Right renal pelvis (tissue), 4 donors: ENCODE measurements at regions not wholly inside any gene's neighbourhood (a gene's known extent, or its start where the extent isn't known, plus 50 kb on each side); places are given as distances from the start of the nearest gene placed in this dataset.

Experiments
- DNase-seq, 4 donors: peaks; one replicate each; pipeline ENCODE4 v3.0.0-alpha.2; 2013; ENCODE audit warnings: low read depth in 4 of 4, low spot score in 3 of 4, missing footprints in 1 of 4

DNA sequence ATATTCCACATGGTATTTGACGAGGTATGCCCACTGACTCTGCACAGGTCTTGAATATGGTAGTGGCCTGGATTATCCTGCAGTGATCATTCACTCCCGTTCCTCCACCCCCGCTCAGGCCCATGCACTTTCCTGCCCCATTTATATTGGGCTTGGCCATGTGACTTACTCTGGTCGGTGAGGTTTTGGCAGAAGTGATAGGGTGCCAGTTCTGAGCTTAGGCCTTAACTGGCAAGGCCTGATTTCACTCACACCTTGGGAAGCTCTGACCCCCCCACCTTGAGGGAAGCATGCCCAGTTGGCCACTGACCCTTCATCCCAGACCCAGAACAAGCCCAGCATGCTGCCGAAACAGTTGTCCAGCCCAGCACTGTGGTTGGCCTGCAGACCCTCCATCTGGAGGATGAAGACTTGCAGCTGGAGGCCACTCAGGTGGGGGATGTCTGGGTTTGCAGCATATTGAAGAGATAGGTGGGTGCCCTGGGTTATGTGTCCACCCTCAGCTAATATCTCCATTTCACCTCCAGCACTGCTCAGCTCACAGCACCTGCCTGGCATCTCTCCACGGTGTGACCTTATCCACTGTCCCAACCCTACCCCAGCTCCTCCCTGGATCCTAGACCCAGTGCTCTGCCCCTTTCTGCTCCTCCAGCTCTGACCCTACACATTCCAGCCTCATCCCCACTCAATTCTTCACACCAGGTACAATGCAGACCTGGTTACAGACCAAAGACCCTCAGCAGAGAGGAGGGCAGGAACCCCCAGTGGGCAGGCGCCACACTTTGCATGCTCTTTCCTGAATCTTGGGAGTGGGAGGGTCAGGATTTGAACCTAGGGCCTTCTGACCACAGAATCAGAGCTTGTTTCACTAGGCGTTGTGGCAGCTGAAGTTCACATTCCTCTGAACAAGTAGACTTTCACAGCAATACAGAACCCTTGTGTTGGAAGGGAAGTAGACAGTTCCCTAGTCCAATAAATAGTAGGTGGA, 138.1 kb upstream of the CHST15 start:
- DNase-seq, result no peak

DNA sequence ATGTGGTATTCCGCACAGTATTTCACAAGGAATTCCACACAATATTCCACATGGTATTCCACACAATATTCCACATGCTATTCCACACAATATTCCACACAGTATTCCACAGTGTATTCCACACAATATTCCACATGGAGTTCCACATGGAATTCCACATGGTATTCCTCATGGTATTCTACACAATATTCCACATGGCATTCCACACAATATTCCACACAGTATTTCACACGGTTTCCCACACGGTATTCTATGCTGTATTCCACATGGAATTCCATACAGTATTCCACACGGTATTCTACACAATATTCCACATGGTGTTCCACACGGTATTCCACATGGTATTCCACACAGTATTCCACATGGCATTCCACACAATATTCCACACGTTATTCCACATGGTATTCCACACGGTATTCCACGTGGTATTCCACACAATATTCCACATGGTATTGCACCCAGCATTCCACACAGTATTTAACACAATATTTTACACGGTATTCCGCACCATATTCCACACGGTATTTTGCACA, 137.3 kb upstream of the CHST15 start:
- no peak for DNase-seq

DNA sequence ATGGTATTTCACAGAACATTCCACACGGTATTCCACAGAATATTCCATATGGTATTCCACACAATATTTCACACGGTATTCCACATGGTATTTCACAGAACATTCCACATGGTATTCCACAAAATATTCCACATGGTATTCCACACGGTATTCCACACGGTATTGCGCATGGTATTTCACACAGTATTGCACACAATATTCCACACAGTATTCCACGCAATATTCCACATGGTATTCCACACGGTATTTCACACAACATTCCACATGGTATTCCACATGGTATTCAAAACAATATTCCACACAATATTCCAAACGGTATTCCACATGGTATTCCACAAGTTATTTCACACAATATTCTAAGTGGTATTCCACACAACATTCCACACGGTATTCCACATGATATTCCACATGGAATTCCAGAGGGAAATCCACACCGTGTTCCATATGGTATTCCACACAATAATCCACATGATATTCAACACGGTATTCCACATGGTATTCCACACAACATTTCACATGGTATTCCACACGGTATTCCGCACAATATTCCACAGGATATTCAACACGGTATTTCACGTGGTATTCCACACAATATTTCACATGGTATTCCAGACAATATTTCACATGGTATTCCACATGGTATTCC, 136.7 kb upstream of the CHST15 start:
- DNase-seq, result no peak

DNA sequence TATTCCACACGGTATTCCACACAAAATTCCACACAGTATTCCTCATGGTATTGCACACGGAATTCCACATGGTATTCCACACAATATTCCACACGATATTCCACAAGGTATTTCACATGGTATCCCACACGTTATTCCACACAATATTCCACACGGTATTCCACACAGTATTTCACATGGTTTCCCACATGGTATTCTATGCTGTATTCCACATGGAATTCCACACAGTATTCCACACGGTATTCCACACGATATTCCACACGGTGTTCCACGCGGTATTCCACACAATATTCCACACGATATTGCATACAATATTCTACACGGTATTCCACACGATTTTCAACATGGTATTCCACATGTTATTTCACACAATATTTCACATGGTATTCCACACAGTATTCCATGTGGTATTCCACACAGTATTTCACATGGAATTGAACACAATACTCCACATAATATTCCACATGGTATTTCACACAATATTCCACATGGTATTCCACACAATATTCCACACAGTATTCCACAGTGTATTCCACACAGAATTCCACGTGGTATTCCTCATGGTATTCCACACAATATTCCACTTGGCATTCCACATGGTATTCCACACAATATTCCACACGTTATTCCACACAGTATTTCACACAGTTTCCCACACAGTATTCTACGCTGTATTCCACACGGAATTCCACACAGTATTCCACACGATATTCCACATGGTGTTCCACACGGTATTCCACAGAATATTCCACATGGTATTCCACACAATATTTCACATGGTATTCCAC, 136.0 kb upstream of the CHST15 start:
- DNase-seq, result no peak

DNA sequence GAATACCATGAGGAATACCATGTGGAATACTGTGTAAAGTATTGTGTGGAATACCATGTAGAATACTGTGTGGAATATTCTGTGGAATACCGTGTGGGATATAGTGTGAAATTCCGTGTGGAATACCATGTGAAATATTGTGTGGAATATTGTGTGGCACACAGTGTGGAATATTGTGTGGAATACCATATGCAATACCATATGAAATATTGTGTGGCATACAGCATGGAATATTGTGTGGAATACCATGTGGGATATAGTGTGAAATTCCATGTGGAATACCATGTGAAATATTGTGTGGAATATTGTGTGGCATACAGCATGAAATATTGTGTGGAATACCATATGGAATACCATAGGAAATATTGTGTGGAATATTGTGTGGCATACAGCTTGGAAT, 135.1 kb upstream of the CHST15 start:
- DNase-seq, result no peak

DNA sequence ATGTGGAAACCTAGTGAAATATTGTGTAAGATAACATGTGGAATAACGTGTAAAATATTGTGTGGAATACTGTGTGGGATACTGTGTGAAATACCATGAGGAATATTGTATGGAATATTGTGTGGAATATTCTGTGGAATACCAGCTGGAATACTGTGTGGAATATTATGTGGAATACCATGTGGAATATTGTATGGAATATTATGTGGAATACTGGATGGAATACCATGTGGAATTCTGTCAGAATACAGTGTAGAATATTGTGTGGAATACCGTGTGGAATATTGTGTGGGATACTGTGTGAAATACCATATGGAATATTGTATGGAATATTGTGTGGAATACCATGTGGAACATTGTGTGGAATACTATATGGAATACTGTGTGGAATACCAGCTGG, 134.6 kb upstream of the CHST15 start:
- no peak for DNase-seq

DNA sequence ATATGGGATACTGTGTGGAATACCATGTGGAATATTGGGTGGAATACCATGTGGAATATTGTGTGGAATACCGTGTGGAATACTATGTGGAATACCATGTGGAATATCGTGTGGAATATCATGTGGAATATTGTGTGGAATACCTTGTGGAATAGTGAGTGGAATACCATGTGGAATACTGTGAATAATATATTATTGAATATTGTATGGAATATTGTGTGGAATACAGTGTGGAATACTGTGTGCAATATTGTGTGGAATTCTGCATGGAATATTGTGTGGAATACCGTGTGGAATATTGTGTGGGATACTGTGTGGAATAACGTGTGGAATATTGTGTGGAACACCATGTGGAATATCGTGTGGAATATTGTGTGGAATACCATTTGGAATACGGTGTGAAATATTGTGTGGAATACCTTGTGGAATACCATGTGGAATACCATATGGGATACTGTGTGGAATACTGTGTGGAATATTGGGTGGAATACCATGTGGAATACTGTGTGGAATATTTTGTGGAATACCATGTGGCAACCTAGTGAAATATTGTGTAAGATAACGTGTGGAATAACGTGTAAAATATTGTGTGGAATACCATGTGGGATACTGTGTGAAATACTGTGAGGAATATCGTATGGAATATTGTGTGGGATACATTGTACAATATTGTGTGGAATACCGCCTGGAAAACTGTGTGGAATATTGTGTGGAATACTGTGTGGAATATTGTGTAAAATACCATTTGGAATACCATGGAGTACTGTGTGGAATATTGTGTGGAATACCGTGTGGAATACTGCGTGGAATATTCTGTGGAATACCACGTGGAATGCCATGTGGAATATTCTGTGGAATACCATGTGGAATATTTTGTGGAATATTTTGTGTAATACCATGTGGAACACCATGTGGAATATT, 133.9 kb upstream of the CHST15 start:
- no peak for DNase-seq

DNA sequence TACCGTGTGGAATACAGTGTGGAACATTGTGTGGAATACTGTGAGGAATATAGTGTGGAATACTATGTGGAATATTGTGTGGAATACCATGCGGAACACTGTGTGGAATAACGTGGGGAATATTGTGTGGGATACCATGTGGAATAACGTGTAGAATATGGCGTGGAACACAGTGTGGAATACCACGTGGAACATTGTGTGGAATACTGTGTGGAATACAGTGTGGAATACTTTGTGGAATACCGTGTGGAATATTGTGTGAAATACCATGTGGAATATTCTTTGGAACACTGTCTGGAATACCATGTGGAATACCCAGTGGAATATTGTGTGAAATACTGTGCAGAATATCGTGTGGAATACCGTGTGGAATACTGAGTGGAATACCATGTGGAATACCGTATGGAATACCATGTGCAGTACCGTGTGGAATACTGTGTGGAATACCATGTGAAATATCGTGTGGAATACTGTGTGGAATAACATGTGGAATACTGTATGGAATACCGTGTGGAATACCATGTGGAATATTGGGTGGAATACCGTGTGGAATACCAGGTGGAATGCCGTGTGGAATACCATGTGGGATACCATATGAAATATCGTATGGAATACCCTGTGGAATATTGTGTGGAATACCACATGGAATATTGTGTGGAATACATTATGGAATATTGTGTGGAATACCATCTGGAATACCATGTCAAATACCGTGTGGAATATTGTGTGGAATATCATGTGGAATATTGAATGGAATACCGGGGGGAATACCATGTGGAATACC, 133.1 kb upstream of the CHST15 start:
- no peak for DNase-seq

DNA sequence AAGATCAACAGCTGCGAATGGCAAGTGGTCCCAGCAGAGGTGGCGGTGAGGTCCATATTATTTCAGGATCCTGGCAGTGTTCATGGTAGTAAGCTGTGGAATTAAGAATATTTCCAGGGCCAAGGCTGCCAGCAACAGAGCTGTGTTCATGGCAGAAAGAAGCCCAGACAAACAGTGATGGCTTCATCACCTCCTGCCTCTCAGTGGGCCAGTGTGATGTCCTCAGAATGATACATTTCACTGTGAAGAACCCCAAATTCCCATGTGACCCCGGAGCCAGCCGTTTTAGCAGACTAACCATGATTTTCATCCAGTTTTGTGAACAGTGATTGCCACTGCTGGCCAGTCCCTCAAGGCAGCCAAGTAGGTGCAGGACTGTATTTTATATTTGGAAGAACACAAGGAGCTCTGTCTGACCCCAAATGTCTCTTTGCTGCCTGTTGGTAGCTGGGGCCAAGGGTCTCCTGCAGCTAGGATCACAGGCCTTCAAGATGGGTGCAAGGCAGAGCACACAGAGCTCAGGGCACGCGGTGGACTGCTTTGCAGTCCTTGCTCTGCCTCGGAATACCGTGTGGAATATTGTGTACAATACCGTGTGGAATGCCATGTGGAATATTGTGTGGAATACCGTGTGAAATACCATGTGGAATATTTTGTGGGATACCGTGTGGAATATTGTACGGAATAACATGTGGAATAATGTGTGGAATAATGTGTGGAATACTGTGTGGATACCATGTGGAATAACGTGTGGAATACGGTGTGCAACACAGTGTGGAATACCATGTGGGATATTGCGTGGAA, 132.3 kb upstream of the CHST15 start:
- no peak for DNase-seq

DNA sequence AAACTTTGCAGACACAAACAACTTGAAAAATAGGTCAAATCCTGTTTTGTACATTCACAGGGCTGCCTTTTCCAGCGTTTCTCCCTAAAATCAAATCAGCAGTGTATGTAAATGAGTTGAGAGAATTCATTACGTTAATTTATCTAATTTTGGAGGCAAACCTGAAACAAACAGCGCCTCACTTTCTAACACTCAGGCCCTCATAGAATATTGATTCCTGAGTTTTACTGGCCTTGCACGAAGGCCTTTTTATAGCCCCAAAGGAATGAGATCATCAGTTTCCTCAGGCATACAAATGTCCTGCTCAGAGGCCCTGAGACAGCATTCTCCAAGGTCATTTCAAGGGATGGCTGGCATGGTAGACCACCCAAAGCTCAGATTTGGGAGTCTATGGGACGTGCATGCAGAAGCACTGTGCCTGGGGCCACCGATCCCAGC, 131.7 kb upstream of the CHST15 start:
- DNase-seq, result no peak

DNA sequence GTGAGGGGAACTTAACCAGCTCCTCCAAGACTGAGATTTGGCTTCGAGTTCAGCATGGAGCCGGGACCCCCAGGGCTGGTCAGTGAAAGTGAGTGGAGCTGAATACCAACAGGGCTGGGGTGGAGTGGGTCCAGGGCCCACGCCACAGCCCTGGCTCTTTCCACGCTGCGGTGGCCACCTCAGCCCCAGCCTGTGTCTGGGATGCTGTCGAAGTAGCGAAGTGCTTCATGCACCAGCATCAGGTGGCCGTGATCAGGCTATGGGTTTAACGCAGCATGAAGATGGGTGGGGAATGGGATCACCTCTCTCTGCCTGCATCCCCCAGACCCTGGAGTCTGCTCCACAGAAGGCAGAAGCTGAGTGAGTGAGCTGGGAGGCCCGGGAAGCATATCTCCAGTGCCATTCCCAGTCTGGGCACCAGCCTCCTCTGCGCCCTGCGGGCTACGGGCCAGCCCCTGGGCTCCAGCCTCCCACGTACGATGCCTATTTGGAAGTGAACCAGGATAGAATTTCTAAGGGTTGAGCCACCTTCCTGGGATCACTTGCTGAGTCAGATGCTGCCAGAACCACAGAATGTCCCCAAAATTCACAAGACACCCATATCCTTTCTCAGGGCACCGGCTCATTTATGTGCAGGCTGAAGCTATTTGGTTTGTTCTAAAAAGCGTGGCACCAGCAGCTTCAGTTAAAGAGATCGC, 131.1 kb upstream of the CHST15 start:
- DNase-seq, result no peak

DNA sequence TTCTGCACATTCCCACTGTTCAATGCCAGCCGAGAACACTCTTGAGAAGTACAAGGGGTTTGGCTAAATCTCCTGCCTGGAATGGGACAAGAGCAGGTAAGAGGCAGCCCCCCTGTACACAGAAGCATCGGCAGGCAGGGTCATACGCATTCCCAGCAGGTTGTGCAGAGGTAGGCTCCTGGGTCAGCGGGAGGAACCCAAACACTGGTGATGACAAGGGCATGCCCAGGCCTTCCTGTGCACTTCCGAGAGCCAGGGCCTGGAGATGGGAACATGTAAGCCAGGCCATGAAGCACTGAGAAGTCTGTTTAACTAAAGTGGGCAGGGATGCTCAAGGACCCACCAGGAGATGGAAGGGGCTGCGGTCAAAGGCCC, 130.3 kb upstream of the CHST15 start:
- no peak for DNase-seq

DNA sequence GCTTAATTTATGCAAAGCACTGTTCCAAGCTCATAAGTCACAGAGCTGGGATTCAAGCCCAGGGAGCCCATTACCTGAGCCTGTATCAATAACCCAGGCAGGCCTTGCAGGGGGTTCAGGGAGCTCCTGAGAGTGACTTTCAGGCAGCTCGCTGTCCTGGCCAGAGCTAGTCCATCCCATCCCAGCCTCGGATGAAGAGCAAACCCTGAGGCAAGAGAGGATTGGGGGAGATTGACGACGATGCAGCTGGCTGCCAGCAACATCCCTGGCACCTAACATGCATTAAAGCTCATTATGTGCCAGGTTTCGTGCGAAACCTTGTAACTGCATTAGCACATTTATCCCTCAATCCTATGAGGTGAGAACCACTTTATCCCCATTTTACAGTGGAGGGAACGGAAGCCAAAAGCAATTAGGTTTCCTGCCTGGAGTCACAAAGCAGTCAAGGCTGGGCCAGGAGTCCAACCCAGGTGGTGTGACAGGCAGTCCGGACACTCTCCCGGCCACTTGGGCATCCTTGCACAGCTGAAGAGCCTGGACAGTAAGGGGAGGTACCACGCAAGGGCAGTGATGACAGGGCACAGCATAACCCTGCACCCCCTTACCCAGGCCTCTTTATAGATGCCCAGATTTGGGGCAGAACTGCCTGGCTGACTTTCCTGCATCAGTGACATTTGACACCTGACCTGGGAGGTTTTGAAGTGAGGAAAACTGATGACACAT, 129.8 kb upstream of the CHST15 start:
- DNase-seq, result no peak

DNA sequence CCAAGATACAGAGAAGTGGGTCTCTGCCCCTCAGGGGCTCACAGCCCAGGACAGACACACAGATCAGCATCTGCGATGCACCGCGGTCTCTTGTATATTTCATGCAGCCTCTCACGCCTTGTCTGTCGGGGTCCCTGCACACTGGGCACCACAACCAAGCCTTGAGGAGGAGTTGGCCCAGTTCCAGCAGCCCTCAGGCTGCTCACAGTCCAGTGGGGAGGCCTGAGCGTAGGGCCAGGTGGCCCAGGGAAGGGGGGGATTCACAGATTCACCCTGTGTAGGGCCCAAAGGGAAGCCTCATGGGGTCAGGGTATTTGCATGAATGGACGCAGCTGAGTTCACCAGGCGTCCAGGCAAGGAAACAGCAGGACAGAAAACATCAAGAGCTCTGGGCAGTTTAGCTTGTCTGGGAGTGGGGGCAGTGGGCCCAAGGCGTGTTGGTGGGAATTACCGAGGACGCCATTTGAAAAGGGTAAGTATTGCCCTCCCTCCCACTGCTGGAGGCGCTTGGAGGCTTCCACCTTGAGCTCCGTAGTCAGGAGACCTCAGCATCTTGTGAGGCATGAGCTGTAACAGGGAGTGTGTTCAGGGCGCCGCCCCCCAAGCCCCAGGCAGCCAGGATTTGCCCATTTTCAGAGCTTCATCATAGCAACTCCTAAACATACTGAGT, 129.1 kb upstream of the CHST15 start:
- DNase-seq, result no peak

DNA sequence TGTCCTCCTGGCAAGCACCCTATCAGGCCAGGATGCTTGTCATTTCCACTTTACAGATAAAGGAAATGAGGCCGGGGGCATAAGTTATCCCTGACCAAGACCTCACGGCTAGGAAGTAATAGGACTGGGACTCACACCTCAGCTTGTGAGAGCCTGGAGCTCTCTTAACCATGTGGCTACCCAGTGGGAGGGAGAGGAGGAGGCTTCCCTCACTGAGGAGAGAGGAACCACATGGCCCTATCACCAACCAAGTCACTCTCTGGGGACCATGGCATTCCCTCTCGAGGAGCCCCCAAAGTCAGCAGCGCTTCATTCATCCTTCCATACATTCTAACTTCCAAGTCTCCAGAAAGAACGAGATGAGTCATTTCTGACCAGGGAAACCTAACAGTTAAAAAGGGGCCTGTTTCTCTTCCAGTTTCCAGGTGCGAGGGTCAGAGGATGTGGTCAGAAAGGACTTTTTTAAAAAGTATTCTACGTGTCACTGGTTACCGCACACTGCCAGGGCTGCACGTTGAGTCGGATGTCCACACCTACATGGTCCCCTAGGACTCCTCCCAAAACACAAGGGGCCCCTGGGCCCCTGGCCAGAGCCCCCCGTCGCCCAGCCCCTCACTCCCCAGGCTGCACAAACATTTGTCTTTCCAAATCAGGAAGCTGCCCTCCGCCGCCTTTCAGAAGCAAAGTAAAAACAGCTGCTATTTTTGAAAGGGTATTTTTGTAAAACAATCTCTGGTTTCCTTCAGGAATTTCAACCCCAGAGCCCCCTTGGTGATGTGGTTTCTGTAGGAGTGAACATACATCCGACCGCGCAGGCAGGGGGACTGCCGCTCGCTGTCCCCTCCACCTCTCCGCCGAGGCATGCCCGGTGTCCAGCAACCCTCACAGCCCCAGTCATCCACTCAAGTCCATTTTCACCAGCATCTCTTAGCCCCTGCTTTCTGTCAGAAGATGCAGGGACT, 128.2 kb upstream of the CHST15 start:
- peak in 2 of 4 donors; percentile 37 to 40 for DNase-seq
